ENCODE measurements at regions not wholly inside any gene's neighbourhood (a gene's known extent, or its start where the extent isn't known, plus 50 kb on each side); places are given as distances from the start of the nearest gene placed in this dataset.

DNA sequence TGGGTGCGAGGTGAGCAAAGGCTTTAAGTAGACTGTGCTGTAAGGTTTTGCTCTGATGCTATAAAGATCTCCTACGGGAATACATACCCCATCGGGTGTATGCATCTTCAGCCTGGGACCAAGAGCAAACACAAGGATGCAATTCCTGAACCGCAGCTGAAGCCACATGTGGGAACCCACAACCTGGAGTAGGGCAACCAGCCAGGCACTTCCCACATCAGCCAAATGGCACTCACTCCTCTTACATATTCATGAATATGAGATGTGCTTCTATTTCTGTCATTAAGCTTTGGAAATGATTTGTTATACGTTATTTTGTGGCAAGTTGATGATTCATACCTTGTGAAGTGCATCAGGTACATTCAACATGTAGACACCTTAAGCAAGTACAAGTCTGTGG is 619.2 kb downstream of the C6orf118 start:
- no peak for TF ChIP-seq FOXP2 (optimal IDR thresholded peaks at IDR 0.05; ENCODE audit: borderline replicate concordance, extremely low read depth, extremely low read length, insufficient read depth)
- no peak for TF ChIP-seq POLR2AphosphoS5 (IDR thresholded peaks at IDR 0.05; ENCODE audit: low read depth, low read length)
- TF ChIP-seq TAF1 (IDR thresholded peaks at IDR 0.05; ENCODE audit: borderline replicate concordance, insufficient read depth, low read length): no peak

- TF ChIP-seq SIN3A (IDR thresholded peaks at IDR 0.05; ENCODE audit: borderline replicate concordance, insufficient read depth, low read length) (no peak), TAF1 (IDR thresholded peaks at IDR 0.05; ENCODE audit: borderline replicate concordance, insufficient read depth, low read length) (no peak), FOXP2 (optimal IDR thresholded peaks at IDR 0.05; ENCODE audit: borderline replicate concordance, extremely low read depth, extremely low read length, insufficient read depth) (no peak), REST (IDR thresholded peaks at IDR 0.05; ENCODE audit: insufficient read depth in 1 of 2, low read depth in 2 of 2, low read length in 2 of 2) (no peak), POLR2AphosphoS5 (IDR thresholded peaks at IDR 0.05; ENCODE audit: low read depth, low read length) (no peak)
Measured at GRCh38 chr6:164665328-164665727, 644.1 kb downstream of the C6orf118 start.

DNA sequence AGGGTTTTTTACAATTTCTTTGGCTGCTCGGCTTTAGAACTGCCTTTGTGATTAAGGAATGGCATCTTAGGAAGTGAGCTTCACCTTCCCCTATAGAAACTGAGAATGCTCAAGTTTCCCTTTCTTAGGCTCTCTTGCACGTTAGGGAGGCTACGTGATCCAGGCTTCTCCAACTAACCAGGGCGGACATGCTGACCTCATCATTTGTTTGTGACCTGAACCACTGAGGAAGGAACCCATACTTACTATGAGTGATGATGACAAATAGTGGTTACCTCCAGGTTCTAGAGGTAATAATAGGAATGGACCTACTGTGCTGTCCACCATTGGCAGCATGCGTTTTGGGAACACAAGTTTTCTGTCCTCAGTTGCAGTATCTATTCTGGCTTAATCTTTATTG is 645.8 kb downstream of the C6orf118 start:
- TF ChIP-seq FOXP2 (optimal IDR thresholded peaks at IDR 0.05; ENCODE audit: borderline replicate concordance, extremely low read depth, extremely low read length, insufficient read depth) (no peak), TAF1 (IDR thresholded peaks at IDR 0.05; ENCODE audit: borderline replicate concordance, insufficient read depth, low read length) (no peak), SIN3A (IDR thresholded peaks at IDR 0.05; ENCODE audit: borderline replicate concordance, insufficient read depth, low read length) (no peak), REST (IDR thresholded peaks at IDR 0.05; ENCODE audit: insufficient read depth in 1 of 2, low read depth in 2 of 2, low read length in 2 of 2) (no peak), POLR2AphosphoS5 (IDR thresholded peaks at IDR 0.05; ENCODE audit: low read depth, low read length) (no peak)

GRCh38 chr6:164661716-164662115 is 647.7 kb downstream of the C6orf118 start:
- no peak for TF ChIP-seq POLR2AphosphoS5 (IDR thresholded peaks at IDR 0.05; ENCODE audit: low read depth, low read length)
- TF ChIP-seq SIN3A (IDR thresholded peaks at IDR 0.05; ENCODE audit: borderline replicate concordance, insufficient read depth, low read length): no peak
- no peak for TF ChIP-seq REST (IDR thresholded peaks at IDR 0.05; ENCODE audit: insufficient read depth in 1 of 2, low read depth in 2 of 2, low read length in 2 of 2)
- TF ChIP-seq FOXP2 (optimal IDR thresholded peaks at IDR 0.05; ENCODE audit: borderline replicate concordance, extremely low read depth, extremely low read length, insufficient read depth): no peak
- no peak for TF ChIP-seq TAF1 (IDR thresholded peaks at IDR 0.05; ENCODE audit: borderline replicate concordance, insufficient read depth, low read length)

DNA sequence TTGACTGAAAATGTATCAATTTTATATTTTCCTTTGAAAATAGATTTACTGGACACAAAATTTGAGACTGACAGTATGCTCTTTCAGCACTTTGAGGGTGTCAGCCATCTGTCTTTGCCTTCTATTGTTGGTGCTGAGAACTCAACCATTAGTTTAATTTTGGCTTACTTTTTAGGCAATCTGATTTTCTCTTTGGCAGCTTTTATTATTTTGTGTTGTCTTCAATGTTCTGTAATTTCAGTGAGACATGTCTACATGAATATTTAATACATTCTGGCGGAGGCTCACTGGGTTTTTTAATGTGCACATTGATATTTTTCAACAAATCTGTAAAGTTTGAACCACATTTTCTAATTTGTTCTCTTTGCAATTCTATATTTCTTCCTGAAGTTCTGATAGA is 648.6 kb downstream of the C6orf118 start:
- no peak for TF ChIP-seq SIN3A (IDR thresholded peaks at IDR 0.05; ENCODE audit: borderline replicate concordance, insufficient read depth, low read length)
- no peak for TF ChIP-seq TAF1 (IDR thresholded peaks at IDR 0.05; ENCODE audit: borderline replicate concordance, insufficient read depth, low read length)
- TF ChIP-seq REST (IDR thresholded peaks at IDR 0.05; ENCODE audit: insufficient read depth in 1 of 2, low read depth in 2 of 2, low read length in 2 of 2): no peak
- TF ChIP-seq FOXP2 (optimal IDR thresholded peaks at IDR 0.05; ENCODE audit: borderline replicate concordance, extremely low read depth, extremely low read length, insufficient read depth): no peak
- no peak for TF ChIP-seq POLR2AphosphoS5 (IDR thresholded peaks at IDR 0.05; ENCODE audit: low read depth, low read length)
